HG03575 (cell line): ENCODE measurements at regions not wholly inside any gene's neighbourhood (a gene's known extent, or its start where the extent isn't known, plus 50 kb on each side); places are given as distances from the start of the nearest gene placed in this dataset.
"Not testable (repeated sequence)": the region's sequence is repeated elsewhere in the genome, so short reads cannot be mapped to it uniquely, and the experiment has no call there.

Experiments
- ATAC-seq: cut with Tn5 transposase; IDR thresholded peaks from one replicate; pipeline ENCODE4 v1.9.1; 2021; ENCODE audit not compliant: unreplicated experiment, insufficient number of reproducible peaks, low FRiP score; ENCODE audit errors: extremely low read depth

- ATAC-seq, result no peak
Measured at GRCh38 chr10:106399112-106399511, 765.4 kb downstream of the SORCS1 start.

DNA sequence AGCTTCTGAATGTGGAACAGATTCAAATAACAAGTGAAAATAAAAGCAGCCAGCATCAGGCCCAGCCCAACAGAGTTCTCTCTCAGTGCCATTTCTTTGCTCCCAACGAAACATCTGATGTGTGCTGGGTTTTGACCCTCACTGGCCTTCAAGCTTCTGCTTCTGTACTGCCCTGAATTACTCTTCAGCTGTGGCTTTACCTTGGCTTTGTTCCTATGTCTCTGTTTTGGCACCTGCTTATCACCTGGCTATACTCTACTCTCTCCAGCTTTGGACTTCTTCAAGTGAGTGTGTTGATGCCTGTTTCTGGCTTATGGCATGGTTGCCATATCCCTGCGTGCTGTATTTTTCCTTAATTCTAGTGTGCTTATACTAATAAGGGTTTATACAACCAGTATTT, 768.3 kb downstream of the SORCS1 start:
- no peak for ATAC-seq

DNA sequence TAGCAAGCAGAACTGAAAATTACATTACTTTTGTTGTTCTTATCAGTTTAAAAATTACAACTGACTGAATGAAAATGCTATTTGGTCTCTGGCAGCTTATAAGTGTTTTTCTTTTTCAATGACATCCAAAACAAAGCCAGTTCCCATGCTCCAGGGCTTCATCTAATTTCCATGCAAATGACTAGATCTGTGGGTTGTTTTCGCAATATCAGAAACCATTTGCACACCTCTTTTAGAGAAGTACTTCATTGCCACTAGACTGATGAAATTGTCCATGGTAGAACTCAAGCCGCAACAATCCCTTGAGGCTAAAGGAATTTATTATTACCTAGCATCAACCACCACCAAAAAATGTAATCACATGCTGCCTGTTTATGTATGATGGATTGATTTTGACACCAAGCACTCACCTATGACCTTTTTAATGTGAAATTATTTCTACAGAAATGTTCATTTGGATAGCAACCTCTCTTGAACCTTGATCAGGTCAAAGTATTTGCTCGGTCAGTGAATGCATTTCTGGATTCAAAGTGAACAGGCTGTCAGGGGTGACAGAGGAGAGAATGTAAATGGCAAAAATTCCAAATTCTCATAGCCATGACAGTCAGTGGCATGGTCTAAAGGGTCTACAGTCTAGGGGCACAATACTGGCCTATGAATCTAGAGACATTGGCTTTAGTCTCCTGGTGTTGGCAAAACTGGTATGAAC, 769.3 kb downstream of the SORCS1 start:
- no peak for ATAC-seq

GRCh38 chr10:106392778-106393177, 771.7 kb downstream of the SORCS1 start:
- ATAC-seq, result no peak

- no peak for ATAC-seq
Measured at GRCh38 chr10:106387063-106387462, 777.4 kb downstream of the SORCS1 start.

DNA sequence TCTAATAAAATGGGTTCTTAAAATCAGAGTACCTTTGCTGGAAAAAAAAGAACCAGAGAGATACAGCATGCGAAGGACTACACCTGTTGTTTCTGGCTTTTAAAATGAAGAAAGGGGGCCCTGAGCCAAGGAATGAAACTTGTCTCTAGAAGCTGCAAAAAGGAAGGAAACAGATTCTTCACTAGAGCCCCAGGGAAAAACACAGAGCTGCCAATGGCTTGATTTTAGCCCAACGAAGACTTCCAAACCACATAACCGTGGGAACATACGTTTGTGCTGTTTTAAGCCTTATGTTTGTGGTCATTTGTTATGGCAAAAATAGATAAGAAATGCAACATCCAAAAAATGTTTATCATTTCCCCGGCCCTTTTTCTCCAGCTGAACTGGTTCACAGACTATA, 780.0 kb downstream of the SORCS1 start:
- no peak for ATAC-seq

- ATAC-seq, result no peak
Measured at GRCh38 chr10:106380706-106381105, 783.8 kb downstream of the SORCS1 start.

- ATAC-seq, result no peak
Measured at GRCh38 chr10:106378251-106378650, 786.3 kb downstream of the SORCS1 start.

GRCh38 chr10:106370751-106371150, 793.8 kb downstream of the SORCS1 start:
- ATAC-seq, result no peak

GRCh38 chr10:106360870-106361269, 803.6 kb downstream of the SORCS1 start:
- ATAC-seq, result no peak

DNA sequence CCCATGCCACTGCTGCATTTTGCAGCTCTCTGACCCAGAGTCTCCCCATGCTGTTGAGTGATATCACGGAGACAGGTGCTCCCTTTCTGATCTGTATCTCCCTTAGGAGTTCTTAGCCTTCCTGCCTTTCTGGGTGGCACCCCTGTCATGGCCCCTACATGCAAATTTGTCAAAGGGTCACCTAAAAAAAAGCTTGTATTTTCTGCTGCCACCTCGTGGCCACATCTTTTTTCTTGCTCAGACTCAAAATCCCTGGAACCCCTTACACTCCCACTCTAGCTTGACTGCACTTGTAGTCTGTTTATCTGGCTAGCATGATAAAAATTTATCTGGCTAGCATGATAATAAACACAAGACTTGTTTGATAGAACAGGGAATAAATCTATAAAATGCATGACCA, 809.1 kb downstream of the SORCS1 start:
- ATAC-seq, result no peak

DNA sequence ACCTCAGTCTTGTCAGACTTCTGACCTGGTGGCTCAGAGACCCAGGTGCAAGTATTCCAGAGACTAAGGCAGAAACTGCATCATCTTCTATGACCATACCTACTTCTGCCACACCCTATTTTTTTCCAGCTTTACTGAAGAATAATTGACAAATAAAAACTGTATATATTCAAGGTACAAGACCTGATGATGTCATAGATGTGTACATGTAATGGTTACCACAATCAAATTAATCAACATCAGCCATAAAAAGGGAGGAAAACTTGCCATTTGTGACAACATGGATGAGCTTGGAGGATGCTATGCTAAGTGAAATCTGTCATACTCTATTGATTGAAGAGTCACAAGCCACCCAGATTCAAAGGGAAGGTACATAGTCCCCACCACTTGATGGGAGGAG, 815.6 kb downstream of the SORCS1 start:
- ATAC-seq, result no peak

DNA sequence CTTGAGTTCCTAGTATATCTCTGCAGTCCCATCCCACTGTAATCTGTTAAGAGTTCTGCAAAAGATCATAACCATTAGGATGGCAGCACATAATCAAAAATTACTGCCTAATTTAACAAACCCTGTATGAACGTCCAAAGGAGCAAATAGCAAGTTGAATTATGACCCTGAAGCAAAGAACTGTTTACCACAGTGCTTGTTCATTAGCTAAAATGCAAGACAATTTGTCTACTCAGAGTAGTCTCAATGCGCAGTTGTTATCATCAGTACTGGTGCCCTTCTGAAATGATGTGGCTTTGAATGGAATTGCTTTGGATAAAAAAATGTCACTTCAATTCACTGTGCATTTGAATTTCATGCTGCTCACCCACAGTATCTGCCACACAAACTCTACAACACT, 817.0 kb downstream of the SORCS1 start:
- ATAC-seq, result no peak

DNA sequence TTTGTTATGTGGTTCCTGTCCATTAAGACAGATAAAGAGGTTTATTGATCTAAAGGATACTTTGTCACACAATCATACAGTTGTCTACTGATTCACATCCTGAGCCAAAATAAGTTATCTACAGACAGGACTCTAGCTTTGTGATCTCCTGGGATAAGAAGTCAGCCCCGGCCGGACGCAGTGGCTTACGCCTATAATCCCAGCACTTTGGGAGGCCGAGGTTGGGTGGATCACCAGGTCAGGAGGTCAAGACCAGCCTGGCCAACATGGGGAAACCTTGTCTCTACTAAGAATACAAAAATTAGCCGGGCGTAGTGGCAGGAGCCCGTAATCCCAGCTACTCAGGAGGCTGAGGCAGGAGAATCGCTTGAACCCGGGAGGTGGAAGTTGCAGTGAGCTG, 821.0 kb downstream of the SORCS1 start:
- not testable (repeated sequence) for ATAC-seq

- ATAC-seq, result no peak
Measured at GRCh38 chr10:106341356-106341755, 823.1 kb downstream of the SORCS1 start.

DNA sequence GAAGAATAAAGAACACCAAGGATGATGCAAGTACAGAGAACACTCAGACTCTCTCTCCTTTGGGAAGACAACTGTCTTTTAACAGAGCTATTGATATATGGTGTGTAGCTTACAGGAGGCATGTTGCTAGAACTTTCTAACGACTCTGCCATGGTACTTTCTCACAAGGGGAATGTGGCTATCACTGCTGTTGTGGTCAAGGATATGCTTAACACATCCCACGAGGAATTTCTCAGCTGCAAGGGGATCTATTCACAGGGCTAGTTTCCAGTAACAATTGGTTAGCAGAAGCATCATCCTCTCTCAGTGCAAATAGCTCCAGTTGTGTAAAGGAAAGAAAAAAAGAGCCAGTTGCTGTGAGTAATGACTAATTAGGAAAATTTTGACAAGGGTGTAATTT, 826.0 kb downstream of the SORCS1 start:
- ATAC-seq, result no peak

- ATAC-seq, result no peak
Measured at GRCh38 chr10:106336874-106337273, 827.6 kb downstream of the SORCS1 start.

GRCh38 chr10:106327747-106328146, 836.8 kb downstream of the SORCS1 start:
- no peak for ATAC-seq

DNA sequence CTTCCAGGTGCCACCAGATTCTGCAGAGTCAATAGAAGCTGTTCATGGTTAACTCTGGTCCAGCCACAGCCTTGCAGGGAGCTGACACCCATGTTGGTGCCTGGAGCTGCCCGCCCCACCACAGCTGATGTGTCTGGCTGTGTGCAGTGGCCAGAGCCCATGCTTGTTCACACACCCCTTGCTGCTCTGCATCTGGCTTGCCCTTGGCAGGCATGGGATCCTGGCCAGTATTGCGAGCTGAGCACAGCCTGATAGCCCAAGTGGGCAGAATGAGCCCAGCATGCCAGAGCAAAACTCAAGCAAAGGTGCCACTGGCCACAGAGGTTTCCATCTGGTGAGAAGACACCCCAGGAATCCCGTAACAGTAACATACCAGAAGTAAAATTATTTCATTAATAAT, 843.6 kb downstream of the SORCS1 start:
- ATAC-seq, result no peak

DNA sequence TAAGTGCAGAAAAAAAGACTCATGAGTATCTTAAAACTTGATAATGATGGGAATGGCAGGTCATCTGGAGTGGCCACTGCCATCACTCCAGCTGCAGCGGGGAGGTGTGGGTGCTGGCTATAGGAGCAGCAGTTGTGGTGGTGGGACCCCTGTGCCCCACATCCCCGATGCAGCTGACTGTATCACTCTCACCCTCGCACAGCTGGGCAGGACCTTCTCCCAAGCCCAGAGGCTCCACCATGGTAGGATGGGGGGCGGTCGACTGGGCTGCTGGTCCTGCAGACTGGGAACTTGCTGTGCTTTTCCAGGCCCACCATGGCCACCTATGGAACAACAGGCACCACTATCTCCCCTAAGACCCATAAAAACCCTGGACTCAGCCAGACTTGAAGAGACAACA, 844.4 kb downstream of the SORCS1 start:
- no peak for ATAC-seq

DNA sequence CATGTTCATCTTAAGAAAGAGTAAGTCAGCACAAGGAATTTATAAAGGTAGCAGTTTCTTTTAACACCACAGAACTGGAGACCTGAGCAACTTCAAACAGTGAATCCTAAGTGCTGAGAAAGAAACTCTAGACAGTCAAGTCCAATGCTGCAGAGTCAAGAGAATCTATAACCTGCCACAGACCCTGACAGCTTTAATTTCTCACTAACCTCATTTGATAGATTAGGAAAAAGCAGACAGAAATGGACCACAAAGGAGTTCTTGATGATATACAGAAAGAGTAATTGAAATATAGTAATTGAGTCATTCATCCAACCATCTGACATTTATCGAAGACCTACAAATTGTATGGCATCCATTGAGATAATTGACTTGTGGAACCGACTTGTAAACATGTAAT, 847.0 kb downstream of the SORCS1 start:
- ATAC-seq, result no peak
